ENCODE measurements at regions not wholly inside any gene's neighbourhood (a gene's known extent, or its start where the extent isn't known, plus 50 kb on each side); places are given as distances from the start of the nearest gene placed in this dataset.

DNA sequence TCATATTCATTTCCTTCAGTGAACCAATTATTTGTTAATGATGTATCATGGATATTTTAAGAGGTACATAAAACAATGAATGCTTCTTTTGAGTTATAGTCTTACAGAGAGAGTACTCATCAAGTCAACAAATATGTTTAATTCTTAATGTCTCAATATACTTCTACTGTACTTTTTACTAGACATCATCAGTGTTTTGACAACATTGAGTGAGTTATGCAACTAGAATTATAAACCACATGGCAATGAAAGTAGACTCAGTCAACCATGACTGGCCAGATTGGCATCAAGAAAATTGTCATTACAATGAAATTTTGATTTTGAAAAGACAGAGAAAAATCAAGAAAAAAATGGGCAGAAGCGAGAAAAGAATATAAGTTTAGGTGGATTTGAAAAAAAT is 1248.1 kb upstream of the CDH18 start:
- TF ChIP-seq POLR2AphosphoS5 (IDR thresholded peaks at IDR 0.05) (no peak), EP300 (IDR thresholded peaks at IDR 0.05) (no peak), POLR2A (IDR thresholded peaks at IDR 0.05) (no peak)
- TF ChIP-seq, protein P1, sequence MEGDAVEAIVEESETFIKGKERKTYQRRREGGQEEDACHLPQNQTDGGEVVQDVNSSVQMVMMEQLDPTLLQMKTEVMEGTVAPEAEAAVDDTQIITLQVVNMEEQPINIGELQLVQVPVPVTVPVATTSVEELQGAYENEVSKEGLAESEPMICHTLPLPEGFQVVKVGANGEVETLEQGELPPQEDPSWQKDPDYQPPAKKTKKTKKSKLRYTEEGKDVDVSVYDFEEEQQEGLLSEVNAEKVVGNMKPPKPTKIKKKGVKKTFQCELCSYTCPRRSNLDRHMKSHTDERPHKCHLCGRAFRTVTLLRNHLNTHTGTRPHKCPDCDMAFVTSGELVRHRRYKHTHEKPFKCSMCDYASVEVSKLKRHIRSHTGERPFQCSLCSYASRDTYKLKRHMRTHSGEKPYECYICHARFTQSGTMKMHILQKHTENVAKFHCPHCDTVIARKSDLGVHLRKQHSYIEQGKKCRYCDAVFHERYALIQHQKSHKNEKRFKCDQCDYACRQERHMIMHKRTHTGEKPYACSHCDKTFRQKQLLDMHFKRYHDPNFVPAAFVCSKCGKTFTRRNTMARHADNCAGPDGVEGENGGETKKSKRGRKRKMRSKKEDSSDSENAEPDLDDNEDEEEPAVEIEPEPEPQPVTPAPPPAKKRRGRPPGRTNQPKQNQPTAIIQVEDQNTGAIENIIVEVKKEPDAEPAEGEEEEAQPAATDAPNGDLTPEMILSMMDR (IDR thresholded peaks at IDR 0.05): no peak
- WGBS: 91% methylated on average over 1 of the region's 1 CpG
- H3K27me3 ChIP-seq: no peaks in the 10 kb centered on the region
- H3K4me1 ChIP-seq: no peaks in the 10 kb centered on the region
- no peak for DNase-seq (ENCODE audit: low spot score in 2 of 2)
- H3K36me3 ChIP-seq: no peaks in the 10 kb centered on the region
- H3K9me3 ChIP-seq: no peaks in the 10 kb centered on the region
- H3K4me3 ChIP-seq: no peak overlapping the region
- no peak overlapping the region for H3K27ac ChIP-seq

- H3K4me1 ChIP-seq: no peaks in the 10 kb centered on the region
- H3K27ac ChIP-seq: no peak overlapping the region
- WGBS: 93% methylated on average over 15 of the region's 16 CpGs
- DNase-seq (ENCODE audit: low spot score in 2 of 2): no peak
- TF ChIP-seq EP300 (IDR thresholded peaks at IDR 0.05): no peak
- TF ChIP-seq, protein P1 (IDR thresholded peaks at IDR 0.05): no peak
- no peak for TF ChIP-seq POLR2A (IDR thresholded peaks at IDR 0.05)
- TF ChIP-seq POLR2AphosphoS5 (IDR thresholded peaks at IDR 0.05): no peak
- no peaks in the 10 kb centered on the region for H3K27me3 ChIP-seq
- H3K36me3 ChIP-seq: no peaks in the 10 kb centered on the region
- no peak overlapping the region for H3K4me3 ChIP-seq
- H3K9me3 ChIP-seq: no peaks in the 10 kb centered on the region
Measured at GRCh38 chr5:21225223-21226064, 1237.4 kb upstream of the CDH18 start.

DNA sequence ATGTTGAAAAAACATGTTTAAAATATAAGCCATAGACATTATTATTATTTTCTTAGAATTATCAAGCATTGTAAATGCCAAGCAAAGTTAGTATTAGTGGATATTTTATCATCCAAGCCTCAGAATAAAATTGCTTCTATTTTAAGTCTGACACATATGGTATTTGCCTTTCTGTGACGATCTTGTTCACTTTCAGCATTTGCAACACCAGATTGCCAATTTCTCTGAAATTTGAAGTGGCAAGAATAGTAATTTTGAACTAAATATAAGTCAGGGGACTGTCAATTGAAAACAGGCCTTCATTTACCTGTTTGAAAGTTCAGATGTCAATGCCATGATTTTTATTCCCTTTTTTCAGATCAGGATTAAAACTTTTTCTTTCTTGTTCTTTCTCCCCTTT is 1233.6 kb upstream of the CDH18 start:
- 55% methylated on average over 1 of the region's 1 CpG for WGBS
- no peaks in the 10 kb centered on the region for H3K9me3 ChIP-seq
- H3K36me3 ChIP-seq: no peaks in the 10 kb centered on the region
- H3K27ac ChIP-seq: no peak overlapping the region
- DNase-seq (ENCODE audit: low spot score in 2 of 2): no peak
- H3K27me3 ChIP-seq: no peaks in the 10 kb centered on the region
- H3K4me1 ChIP-seq: no peaks in the 10 kb centered on the region
- no peak overlapping the region for H3K4me3 ChIP-seq
- TF ChIP-seq EP300 (IDR thresholded peaks at IDR 0.05): no peak
- TF ChIP-seq, protein P1 (IDR thresholded peaks at IDR 0.05): no peak
- TF ChIP-seq POLR2A (IDR thresholded peaks at IDR 0.05): no peak
- TF ChIP-seq POLR2AphosphoS5 (IDR thresholded peaks at IDR 0.05): no peak

GRCh38 chr5:21219966-21220365 is 1232.0 kb upstream of the CDH18 start:
- DNase-seq (ENCODE audit: low spot score in 2 of 2): no peak
- Histone ChIP-seq H3K4me1 (no peaks in the 10 kb centered on the region), H3K27ac (no peak overlapping the region), H3K4me3 (no peak overlapping the region), H3K27me3 (no peaks in the 10 kb centered on the region), H3K9me3 (no peaks in the 10 kb centered on the region), H3K36me3 (no peaks in the 10 kb centered on the region)
- no peak for TF ChIP-seq POLR2A (IDR thresholded peaks at IDR 0.05)
- no peak for TF ChIP-seq EP300 (IDR thresholded peaks at IDR 0.05)
- TF ChIP-seq, protein P1 (IDR thresholded peaks at IDR 0.05): no peak
- TF ChIP-seq POLR2AphosphoS5 (IDR thresholded peaks at IDR 0.05): no peak
- 57% methylated on average over 2 of the region's 2 CpGs for WGBS

DNA sequence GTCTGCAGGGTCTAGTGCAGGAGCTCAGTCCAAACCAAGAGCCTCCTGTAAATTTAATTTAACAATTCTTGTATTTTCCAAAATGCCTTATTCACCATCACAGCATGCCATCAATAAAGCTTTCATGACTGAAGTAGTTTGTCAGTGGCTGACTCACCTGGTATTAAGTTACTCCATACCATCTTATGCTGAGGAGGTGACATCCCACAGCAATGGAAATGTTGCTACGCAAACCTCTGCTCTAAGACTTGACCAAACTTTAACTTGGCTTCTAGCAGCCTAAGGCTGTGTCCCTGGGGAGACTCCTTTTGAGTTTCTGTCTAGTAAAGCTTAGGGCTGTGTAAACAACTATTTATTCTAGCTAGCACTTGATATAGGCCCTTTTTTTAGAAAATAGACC is 1231.3 kb upstream of the CDH18 start:
- H3K27ac ChIP-seq: no peak overlapping the region
- no peaks in the 10 kb centered on the region for H3K9me3 ChIP-seq
- TF ChIP-seq, protein P1 (IDR thresholded peaks at IDR 0.05): no peak
- TF ChIP-seq POLR2A (IDR thresholded peaks at IDR 0.05) (no peak), EP300 (IDR thresholded peaks at IDR 0.05) (no peak), POLR2AphosphoS5 (IDR thresholded peaks at IDR 0.05) (no peak)
- no peak overlapping the region for H3K4me3 ChIP-seq
- no peaks in the 10 kb centered on the region for H3K27me3 ChIP-seq
- 95% methylated on average over 1 of the region's 1 CpG for WGBS
- H3K4me1 ChIP-seq: no peaks in the 10 kb centered on the region
- no peaks in the 10 kb centered on the region for H3K36me3 ChIP-seq
- DNase-seq (ENCODE audit: low spot score in 2 of 2): no peak

All from suprapubic skin (tissue), 4 donors.